ENCODE measurements at regions not wholly inside any gene's neighbourhood (a gene's known extent, or its start where the extent isn't known, plus 50 kb on each side); places are given as distances from the start of the nearest gene placed in this dataset.

DNA sequence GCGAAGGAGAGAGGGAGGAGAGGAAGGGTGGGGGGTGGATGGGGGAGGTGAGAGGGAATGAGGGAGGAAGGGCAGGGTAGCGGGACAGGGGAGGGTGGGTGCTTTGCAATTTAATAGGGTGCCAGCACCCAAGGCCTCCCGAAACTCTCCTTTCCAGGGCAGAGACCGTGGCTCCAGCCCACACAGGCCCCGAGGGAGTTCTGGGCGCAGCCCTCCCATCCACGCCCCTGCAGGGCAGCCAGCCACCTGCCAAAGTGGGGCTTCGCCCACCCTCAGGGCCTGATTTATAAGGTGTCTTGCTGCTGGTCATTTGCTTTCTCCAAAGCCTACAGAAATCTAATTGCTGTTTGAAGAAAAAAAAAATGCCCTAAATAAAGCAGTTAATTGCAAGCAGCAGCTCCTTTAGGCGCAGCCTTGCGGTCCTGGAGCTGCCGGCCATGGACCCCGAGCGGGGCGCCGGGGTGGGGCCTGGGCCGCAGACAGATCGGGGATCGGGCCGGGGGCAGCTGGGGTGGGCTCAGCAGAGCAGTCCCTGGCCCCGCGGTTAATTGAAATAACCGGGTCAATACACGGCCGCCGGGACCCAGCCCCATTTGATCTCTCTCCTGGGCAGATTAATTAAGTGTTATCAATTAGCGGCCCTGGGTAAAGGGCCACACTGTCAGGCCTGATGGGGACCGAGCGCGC, 106.0 kb upstream of the NKX1-1 start:
- TF ChIP-seq, protein P1, sequence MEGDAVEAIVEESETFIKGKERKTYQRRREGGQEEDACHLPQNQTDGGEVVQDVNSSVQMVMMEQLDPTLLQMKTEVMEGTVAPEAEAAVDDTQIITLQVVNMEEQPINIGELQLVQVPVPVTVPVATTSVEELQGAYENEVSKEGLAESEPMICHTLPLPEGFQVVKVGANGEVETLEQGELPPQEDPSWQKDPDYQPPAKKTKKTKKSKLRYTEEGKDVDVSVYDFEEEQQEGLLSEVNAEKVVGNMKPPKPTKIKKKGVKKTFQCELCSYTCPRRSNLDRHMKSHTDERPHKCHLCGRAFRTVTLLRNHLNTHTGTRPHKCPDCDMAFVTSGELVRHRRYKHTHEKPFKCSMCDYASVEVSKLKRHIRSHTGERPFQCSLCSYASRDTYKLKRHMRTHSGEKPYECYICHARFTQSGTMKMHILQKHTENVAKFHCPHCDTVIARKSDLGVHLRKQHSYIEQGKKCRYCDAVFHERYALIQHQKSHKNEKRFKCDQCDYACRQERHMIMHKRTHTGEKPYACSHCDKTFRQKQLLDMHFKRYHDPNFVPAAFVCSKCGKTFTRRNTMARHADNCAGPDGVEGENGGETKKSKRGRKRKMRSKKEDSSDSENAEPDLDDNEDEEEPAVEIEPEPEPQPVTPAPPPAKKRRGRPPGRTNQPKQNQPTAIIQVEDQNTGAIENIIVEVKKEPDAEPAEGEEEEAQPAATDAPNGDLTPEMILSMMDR (IDR thresholded peaks at IDR 0.05), result no peak
- TF ChIP-seq POLR2A (IDR thresholded peaks at IDR 0.05), result no peak

Data from stomach (tissue), 4 donors.